Upper lobe of left lung (tissue), 4 donors: ENCODE measurements at regions not wholly inside any gene's neighbourhood (a gene's known extent, or its start where the extent isn't known, plus 50 kb on each side); places are given as distances from the start of the nearest gene placed in this dataset.

Experiments
- CTCF ChIP-seq, 6 experiments: fragments of 450-650 bp in 4 of 6; fragments of 200-600 bp in 2 of 6; sonication (generic) in 2 of 6; IDR thresholded peaks; one replicate each; pipeline ENCODE4 v1.5.1; 2016 to 2019; ENCODE audit warnings: antibody characterized with exemption in 6 of 6
- EP300 ChIP-seq, 4 donors: sonication (generic); formaldehyde crosslinking; IDR thresholded peaks; one replicate each; pipeline ENCODE4 v1.5.1; 2017; ENCODE audit warnings: antibody characterized with exemption in 4 of 4, control low read depth in 2 of 4
- POLR2AphosphoS5 ChIP-seq, 2 donors: sonication (generic); formaldehyde crosslinking; IDR thresholded peaks; one replicate each; pipeline ENCODE4 v1.5.1; 2017; ENCODE audit warnings: antibody characterized with exemption in 2 of 2

- TF ChIP-seq POLR2AphosphoS5 (IDR thresholded peaks at IDR 0.05) (no peak), EP300 (IDR thresholded peaks at IDR 0.05) (no peak), CTCF (IDR thresholded peaks at IDR 0.05) (no peak)
These were observed 111.9 kb downstream of the ANKRD60 start for GRCh38 chr20:58116505-58116904.
